H1 (cell line): ENCODE measurements at regions not wholly inside any gene's neighbourhood (a gene's known extent, or its start where the extent isn't known, plus 50 kb on each side); places are given as distances from the start of the nearest gene placed in this dataset.

Experiments
- CTCF ChIA-PET: fragments of 300-600 bp; sonication (Branson Sonifier 250); formaldehyde crosslinking; loops from one replicate; lab custom pipeline; 2021; ENCODE audit not compliant: partially characterized antibody; lab: Charles Lee
- POLR2A ChIA-PET: fragments of 300-600 bp; sonication (Branson Sonifier 250); formaldehyde crosslinking; loops from one replicate; lab custom pipeline; 2021; ENCODE audit warnings: inconsistent platforms; ENCODE audit not compliant: partially characterized antibody; lab: Charles Lee
- DNase-seq, 2 experiments: peaks; one replicate each; pipeline versions ENCODE4 v3.0.0 to v3.0.0-alpha.2; 2010 to 2022; ENCODE audit warnings: low spot score in 2 of 2, low read depth in 1 of 2, mixed read lengths in 1 of 2
- FAIRE-seq: peaks from 2 replicates; lab custom pipeline; 2011; peaks lifted over from hg19 to GRCh38; lab: Jason Lieb, UNC
- H2AFZ ChIP-seq: 2 replicates; pipeline ENCODE4 v1.8.1; 2012; ENCODE audit warnings: low read length, inconsistent platforms
- H2AK5ac ChIP-seq: 2 replicates; pipeline ENCODE4 v1.6.1; 2013; ENCODE audit warnings: low read depth, low read length
- H2BK120ac ChIP-seq: replicated peaks from 2 replicates; pipeline ENCODE3; 2013; ENCODE audit warnings: low read depth, low read length, inconsistent platforms
- H2BK12ac ChIP-seq: 2 replicates; pipeline ENCODE4 v1.6.1; 2013; ENCODE audit warnings: low read depth, low read length
- H2BK15ac ChIP-seq: 2 replicates; pipeline ENCODE4 v1.6.1; 2013; ENCODE audit warnings: low read length
- H2BK20ac ChIP-seq: 2 replicates; pipeline ENCODE4 v1.6.1; 2013; ENCODE audit warnings: low read length
- H2BK5ac ChIP-seq: 2 replicates; pipeline ENCODE4 v1.6.1; 2013; ENCODE audit warnings: low read depth, low read length
- H3K14ac ChIP-seq: 2 replicates; pipeline ENCODE4 v1.6.1; 2013; ENCODE audit warnings: inconsistent platforms; ENCODE audit not compliant: insufficient read length
- H3K18ac ChIP-seq: 2 replicates; pipeline ENCODE4 v1.6.1; 2013; ENCODE audit warnings: low read length; ENCODE audit errors: extremely low read depth
- H3K23ac ChIP-seq: 2 replicates; pipeline ENCODE4 v1.6.1; 2013; ENCODE audit warnings: inconsistent platforms; ENCODE audit not compliant: insufficient read length
- H3K23me2 ChIP-seq: 2 replicates; pipeline ENCODE4 v1.6.1; 2013; ENCODE audit warnings: low read depth, low read length
- H3K27ac ChIP-seq: 2 replicates; pipeline ENCODE4 v1.6.1; 2011; ENCODE audit warnings: low read depth, low read length, inconsistent platforms
- H3K27me3 ChIP-seq, 4 experiments: replicated peaks in 1 of 4; 1 replicate in 1 of 4; 2 replicates in 3 of 4; pipeline versions ENCODE4 v1.6.1 to v1.8.1; 2011 to 2013; ENCODE audit warnings: low read length in 3 of 4, mild to moderate bottlenecking in 3 of 4, inconsistent platforms in 2 of 4, mixed read lengths in 2 of 4, moderate library complexity in 1 of 4; ENCODE audit not compliant: control insufficient read depth in 3 of 4, insufficient read depth in 3 of 4; ENCODE audit errors: extremely low read depth in 1 of 4
- H3K36me3 ChIP-seq, 4 experiments: 2 replicates each; pipeline versions ENCODE4 v1.6.1 to v1.8.1; 2011 to 2013; ENCODE audit warnings: mild to moderate bottlenecking in 4 of 4, low read length in 3 of 4, moderate library complexity in 2 of 4, control low read depth in 1 of 4, inconsistent platforms in 1 of 4; ENCODE audit not compliant: insufficient read depth in 4 of 4, control insufficient read depth in 2 of 4
- H3K4ac ChIP-seq: replicated peaks from 2 replicates; pipeline ENCODE3; 2013; ENCODE audit warnings: low read length, low read depth, mixed read lengths, inconsistent platforms; ENCODE audit not compliant: insufficient read length
- H3K4me1 ChIP-seq, 4 experiments: replicated peaks in 1 of 4; 1 replicate in 1 of 4; 2 replicates in 3 of 4; pipeline versions ENCODE4 v1.6.1 to v1.8.1; 2011 to 2013; ENCODE audit warnings: low read length in 3 of 4, inconsistent platforms in 2 of 4, mixed read lengths in 1 of 4; ENCODE audit not compliant: insufficient read depth in 4 of 4, control insufficient read depth in 3 of 4
- H3K4me2 ChIP-seq, 2 experiments: 2 replicates each; pipeline versions ENCODE4 v1.6.1 to v1.8.1; 2011 to 2013; ENCODE audit warnings: low read depth in 2 of 2, low read length in 2 of 2, control low read depth in 1 of 2, inconsistent platforms in 1 of 2, mild to moderate bottlenecking in 1 of 2; ENCODE audit not compliant: insufficient read depth in 1 of 2
- H3K4me3 ChIP-seq, 4 experiments: fragments of 200-600, 300-600 bp in 1 of 4; sonication (generic), shearing (Covaris generic), sonication (Bioruptor Twin) in 1 of 4; 2 replicates each; pipeline versions ENCODE4 v1.5.1 to v1.8.1; 2011 to 2016; ENCODE audit warnings: low read length in 4 of 4, low read depth in 3 of 4, control low read depth in 2 of 4, inconsistent platforms in 2 of 4, mild to moderate bottlenecking in 2 of 4, mixed read lengths in 1 of 4, moderate library complexity in 1 of 4; ENCODE audit not compliant: insufficient read depth in 2 of 4; ENCODE audit errors: extremely low read depth in 1 of 4
- H3K56ac ChIP-seq: replicated peaks from 2 replicates; pipeline ENCODE3; 2013; ENCODE audit warnings: low read depth, mild to moderate bottlenecking, mixed read lengths, low read length, inconsistent platforms; ENCODE audit not compliant: insufficient read length
- H3K79me1 ChIP-seq: 2 replicates; pipeline ENCODE4 v1.6.1; 2013; ENCODE audit warnings: low read depth, low read length, control low read depth
- H3K79me2 ChIP-seq, 2 experiments: 2 replicates each; pipeline versions ENCODE4 v1.6.1 to v1.8.1; 2012 to 2013; ENCODE audit warnings: low read length in 2 of 2, mild to moderate bottlenecking in 2 of 2, inconsistent platforms in 1 of 2; ENCODE audit not compliant: insufficient read depth in 2 of 2, control insufficient read depth in 1 of 2
- H3K9ac ChIP-seq, 4 experiments: replicated peaks in 1 of 4; 1 replicate in 1 of 4; 2 replicates in 3 of 4; pipeline versions ENCODE4 v1.6.1 to v1.8.1; 2011 to 2013; ENCODE audit warnings: low read depth in 3 of 4, low read length in 3 of 4, control low read depth in 2 of 4, mild to moderate bottlenecking in 2 of 4, moderate library complexity in 2 of 4, inconsistent platforms in 1 of 4; ENCODE audit errors: extremely low read depth in 1 of 4
- H3K9me3 ChIP-seq, 2 experiments: 2 replicates each; pipeline versions ENCODE4 v1.6.1 to v1.8.1; 2012 to 2013; ENCODE audit warnings: mild to moderate bottlenecking in 2 of 2, moderate library complexity in 2 of 2, control low read depth in 1 of 2, inconsistent platforms in 1 of 2, low read depth in 1 of 2, low read length in 1 of 2, mixed read lengths in 1 of 2; ENCODE audit not compliant: insufficient read depth in 2 of 2
- H4K20me1 ChIP-seq, 2 experiments: replicated peaks in 1 of 2; 2 replicates each; pipeline versions ENCODE3 to v1.8.1; 2011 to 2013; ENCODE audit warnings: inconsistent platforms in 2 of 2, low read length in 2 of 2, mild to moderate bottlenecking in 1 of 2; ENCODE audit not compliant: insufficient read depth in 2 of 2, control insufficient read depth in 1 of 2
- H4K5ac ChIP-seq: 2 replicates; pipeline ENCODE4 v1.6.1; 2013; ENCODE audit warnings: low read length, low read depth, mixed read lengths, inconsistent platforms; ENCODE audit not compliant: insufficient read length
- H4K8ac ChIP-seq: 2 replicates; pipeline ENCODE4 v1.8.0; 2013; ENCODE audit warnings: mild to moderate bottlenecking, moderate library complexity, low read length, inconsistent platforms; ENCODE audit not compliant: insufficient read depth; ENCODE audit errors: extremely low read depth
- H4K91ac ChIP-seq: replicated peaks from 2 replicates; pipeline ENCODE3; 2013; ENCODE audit warnings: low read length, mixed read lengths, inconsistent platforms; ENCODE audit not compliant: insufficient read length
- CEBPB ChIP-seq: IDR thresholded peaks from 2 replicates; pipeline ENCODE4 v1.6.1; 2012; ENCODE audit warnings: low read depth, low read length
- CHD2 ChIP-seq: IDR thresholded peaks from 2 replicates; pipeline ENCODE4 v1.6.1; 2012; ENCODE audit warnings: low read length, improper control_type of control experiment
- EGR1 ChIP-seq: IDR thresholded peaks from 2 replicates; pipeline ENCODE4 v1.6.1; 2011; ENCODE audit warnings: low read depth, low read length, borderline replicate concordance
- EP300 ChIP-seq, 2 experiments: IDR thresholded peaks; 1 replicate in 1 of 2; 2 replicates in 1 of 2; pipeline ENCODE4 v1.6.1; 2011 to 2012; ENCODE audit warnings: low read depth in 2 of 2, low read length in 2 of 2, mild to moderate bottlenecking in 2 of 2, borderline replicate concordance in 1 of 2, inconsistent platforms in 1 of 2, moderate library complexity in 1 of 2
- EZH2 ChIP-seq: fragments of 200-600 bp; sonication (generic); IDR thresholded peaks from 2 replicates; pipeline ENCODE4 v1.7.1; 2012; ENCODE audit warnings: low read depth, mild to moderate bottlenecking, moderate library complexity, low read length, inconsistent platforms; ENCODE audit not compliant: severe bottlenecking
- FOSL1 ChIP-seq: IDR thresholded peaks from 2 replicates; pipeline ENCODE4 v1.6.1; 2011; ENCODE audit warnings: mild to moderate bottlenecking, low read depth, low read length, moderate library complexity; ENCODE audit not compliant: insufficient read depth
- JUN ChIP-seq: IDR thresholded peaks from 2 replicates; pipeline ENCODE4 v1.6.1; 2011; ENCODE audit warnings: low read depth, mild to moderate bottlenecking, improper control_type of control experiment, low read length
- JUND ChIP-seq: IDR thresholded peaks from 2 replicates; pipeline ENCODE4 v1.6.1; 2011; ENCODE audit warnings: mild to moderate bottlenecking, improper control_type of control experiment, low read length
- NANOG ChIP-seq: IDR thresholded peaks from 2 replicates; pipeline ENCODE4 v1.6.1; 2011; ENCODE audit warnings: low read length, low read depth, mild to moderate bottlenecking, inconsistent platforms; ENCODE audit not compliant: insufficient read depth, poor library complexity, severe bottlenecking
- NRF1 ChIP-seq: IDR thresholded peaks from 2 replicates; pipeline ENCODE4 v1.6.1; 2011; ENCODE audit warnings: mild to moderate bottlenecking, low read depth, low read length, improper control_type of control experiment
- POU5F1 ChIP-seq: IDR thresholded peaks from 2 replicates; pipeline ENCODE4 v1.6.1; 2011; ENCODE audit warnings: low read depth, mild to moderate bottlenecking, low read length, moderate library complexity
- RFX5 ChIP-seq: IDR thresholded peaks from 2 replicates; pipeline ENCODE4 v1.6.1; 2011; ENCODE audit warnings: low read depth, low read length, improper control_type of control experiment, borderline replicate concordance
- SAP30 ChIP-seq: fragments of 300-600 bp; sonication (generic); IDR thresholded peaks from 2 replicates; pipeline ENCODE4 v1.7.1; 2012; ENCODE audit warnings: low read length, moderate library complexity, mild to moderate bottlenecking, inconsistent platforms; ENCODE audit not compliant: insufficient read depth, insufficient replicate concordance
- TEAD4 ChIP-seq: IDR thresholded peaks from 2 replicates; pipeline ENCODE4 v1.6.1; 2012; ENCODE audit warnings: low read depth, low read length, inconsistent platforms, mixed read lengths
- WGBS, 2 experiments: shearing (Covaris generic) in 1 of 2; methylation state at CpG; one replicate each; pipeline versions ENCODE4 v1.1.6 to v1.1.7; 2013 to 2015; ENCODE audit warnings: low lambda C conversion rate in 2 of 2, mixed read lengths in 2 of 2, inconsistent platforms in 1 of 2, low coverage in 1 of 2, missing lambda C conversion rate in 1 of 2; ENCODE audit not compliant: insufficient replicate concordance in 2 of 2, insufficient coverage in 1 of 2, insufficient read length in 1 of 2; ENCODE audit errors: extremely low coverage in 1 of 2, missing lambda C conversion rate in 1 of 2; 5-methylcytosine and 5-hydroxymethylcytosine counted together

DNA sequence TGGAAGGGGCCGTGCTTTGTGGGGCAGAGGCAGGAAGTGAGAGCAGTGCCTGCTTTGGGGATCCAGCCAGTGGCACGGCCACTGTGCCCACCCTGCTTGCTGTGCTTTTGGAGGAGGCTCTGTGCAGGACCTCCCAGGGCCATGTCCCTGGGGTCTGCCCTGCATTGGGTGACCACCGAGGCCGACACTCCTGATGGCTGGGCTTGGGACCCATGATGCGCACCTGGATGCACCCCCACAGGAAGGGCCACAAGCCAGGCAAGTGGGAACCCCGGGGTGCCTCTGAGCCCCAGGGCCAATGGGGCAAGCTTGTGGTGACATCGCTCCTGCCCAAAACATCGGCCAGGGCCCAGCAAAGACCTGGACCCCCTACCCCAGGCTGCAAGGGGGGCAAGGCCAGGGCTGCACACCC, 738.6 kb upstream of the GJE1 start:
- Histone ChIP-seq H3K4me1 (no peaks in the 10 kb centered on the region; a peak in 1 of 7 replicates), H3K27me3 (no peaks in the 10 kb centered on the region), H2BK15ac (no peak overlapping the region), H3K23me2 (no peaks in the 10 kb centered on the region), H4K5ac (no peak overlapping the region), H2BK12ac (no peak overlapping the region), H2AK5ac (no peak overlapping the region), H3K27ac (no peak overlapping the region), H3K4ac (no peak overlapping the region), H3K4me3 (no peak overlapping the region), H3K79me1 (no peaks in the 10 kb centered on the region), H4K20me1 (no peaks in the 10 kb centered on the region), H3K56ac (no peak overlapping the region), H3K14ac (no peak overlapping the region), H2BK120ac (no peak overlapping the region), H3K4me2 (no peak overlapping the region), H3K36me3 (peaks cover 0 to 15% (median 4%) of the 10 kb centered on the region in 4 experiments; a peak in 3 of 8 replicates), H3K79me2 (no peaks in the 10 kb centered on the region), H3K23ac (no peak overlapping the region), H4K8ac (no peak overlapping the region), H3K9ac (no peak overlapping the region), H2BK5ac (no peak overlapping the region), H4K91ac (no peak overlapping the region), H2AFZ (no peak overlapping the region), H2BK20ac (no peak overlapping the region), H3K18ac (no peak overlapping the region), H3K9me3 (peaks cover 6 to 15% of the 10 kb centered on the region in 2 experiments; a peak in 3 of 4 replicates)
- ChIA-PET CTCF (interaction anchor here (1.0 kb wide), 1 partner anchor 336 kb away, joined by 3 read pairs; no protein-coding TSS in a partner anchor), POLR2A (no interaction called here)
- DNase-seq, result no peak
- WGBS, 2 experiments, result 100% methylated on average over 8 of the region's 8 CpGs; no CpG with 5 or more reads in 1 of the 2 experiments
- FAIRE-seq, result no peak
- TF ChIP-seq POU5F1, result no peak
- TF ChIP-seq CHD2, result no peak
- TF ChIP-seq FOSL1, result no peak
- no peak for TF ChIP-seq NANOG
- no peak for TF ChIP-seq SAP30
- no peak for TF ChIP-seq CEBPB
- no peak for TF ChIP-seq JUND
- TF ChIP-seq EZH2, result no peak
- no peak for TF ChIP-seq EP300 (IDR thresholded peaks at IDR 0.05; ENCODE audit: borderline replicate concordance in 1 of 2, low read depth in 2 of 2, low read length in 2 of 2)
- no peak for TF ChIP-seq NRF1
- no peak for TF ChIP-seq RFX5
- no peak for TF ChIP-seq EGR1
- TF ChIP-seq JUN, result no peak
- TF ChIP-seq TEAD4, result no peak
